PFSK-1 (cell line): ENCODE measurements at regions not wholly inside any gene's neighbourhood (a gene's known extent, or its start where the extent isn't known, plus 50 kb on each side); places are given as distances from the start of the nearest gene placed in this dataset.

Experiments
- FOXP2 ChIP-seq: optimal IDR thresholded peaks from 2 replicates; pipeline ENCODE3; 2011; ENCODE audit warnings: borderline replicate concordance, control low read depth, inconsistent platforms; ENCODE audit not compliant: insufficient read depth; ENCODE audit errors: extremely low read length, extremely low read depth
- POLR2AphosphoS5 ChIP-seq: IDR thresholded peaks from 2 replicates; pipeline ENCODE4 v1.6.1; 2012; ENCODE audit warnings: low read depth, mild to moderate bottlenecking, control low read depth, low read length, moderate library complexity
- REST ChIP-seq, 2 experiments: IDR thresholded peaks; 2 replicates each; pipeline versions ENCODE4 v1.6.1 to v1.8.0; 2011 to 2012; ENCODE audit warnings: low read depth in 2 of 2, low read length in 2 of 2, control low read depth in 1 of 2, inconsistent platforms in 1 of 2, mild to moderate bottlenecking in 1 of 2, moderate library complexity in 1 of 2; ENCODE audit not compliant: insufficient read depth in 1 of 2
- SIN3A ChIP-seq: IDR thresholded peaks from 2 replicates; pipeline ENCODE4 v1.6.1; 2012; ENCODE audit warnings: mild to moderate bottlenecking, low read length, moderate library complexity, borderline replicate concordance; ENCODE audit not compliant: insufficient read depth
- TAF1 ChIP-seq: IDR thresholded peaks from 2 replicates; pipeline ENCODE4 v1.6.1; 2012; ENCODE audit warnings: low read length, control low read depth, borderline replicate concordance; ENCODE audit not compliant: insufficient read depth

- TF ChIP-seq POLR2AphosphoS5: no peak
- no peak for TF ChIP-seq SIN3A
- TF ChIP-seq REST (IDR thresholded peaks at IDR 0.05; ENCODE audit: insufficient read depth in 1 of 2, low read depth in 2 of 2, low read length in 2 of 2): no peak
- TF ChIP-seq TAF1: no peak
- TF ChIP-seq FOXP2: no peak
Observed at GRCh38 chr12:28893365-28893764, 255.7 kb upstream of the FAR2 start.
